Karpas-422 (cell line): ENCODE measurements at regions not wholly inside any gene's neighbourhood (a gene's known extent, or its start where the extent isn't known, plus 50 kb on each side); places are given as distances from the start of the nearest gene placed in this dataset.

Source experiments
- DNase-seq: peaks from one replicate; pipeline ENCODE4 v3.0.0-alpha.2; 2015
- H2AFZ ChIP-seq: fragments of 200-600 bp; sonication (generic); 2 replicates; pipeline ENCODE4 v1.6.1; 2014; ENCODE audit warnings: antibody characterized with exemption, low read length, mixed read lengths
- H3K27ac ChIP-seq: fragments of 200-600 bp; sonication (generic); 2 replicates; pipeline ENCODE4 v1.5.1; 2014; ENCODE audit warnings: mild to moderate bottlenecking, low read length, moderate library complexity
- H3K27me3 ChIP-seq: fragments of 200-600 bp; sonication (generic); 2 replicates; pipeline ENCODE4 v1.6.1; 2014; ENCODE audit warnings: low read length, mixed read lengths
- H3K36me3 ChIP-seq: fragments of 200-600 bp; sonication (generic); 2 replicates; pipeline ENCODE4 v1.6.1; 2014; ENCODE audit warnings: low read length, mixed read lengths; ENCODE audit not compliant: insufficient read depth
- H3K4me1 ChIP-seq: fragments of 200-600 bp; sonication (generic); 2 replicates; pipeline ENCODE4 v1.6.1; 2014; ENCODE audit warnings: mild to moderate bottlenecking, low read length, mixed read lengths
- H3K4me2 ChIP-seq: fragments of 200-600 bp; sonication (generic); 2 replicates; pipeline ENCODE4 v1.6.1; 2014; ENCODE audit warnings: low read length, low read depth, mild to moderate bottlenecking; ENCODE audit not compliant: poor library complexity, severe bottlenecking
- H3K4me3 ChIP-seq: fragments of 200-600 bp; sonication (generic); 2 replicates; pipeline ENCODE4 v1.5.1; 2014; ENCODE audit warnings: mild to moderate bottlenecking, antibody characterized with exemption, low read length, mixed read lengths
- H3K79me2 ChIP-seq: fragments of 200-600 bp; sonication (generic); 2 replicates; pipeline ENCODE4 v1.6.1; 2014; ENCODE audit warnings: mild to moderate bottlenecking, low read length, mixed read lengths
- H3K9ac ChIP-seq: fragments of 200-600 bp; sonication (generic); 2 replicates; pipeline ENCODE4 v1.6.0; 2014; ENCODE audit warnings: low read length
- H3K9me2 ChIP-seq: fragments of 200-600 bp; sonication (generic), shearing (Covaris generic); replicated peaks from 2 replicates; pipeline ENCODE4 v1.6.0; 2014; ENCODE audit warnings: mild to moderate bottlenecking, low read length, moderate library complexity; ENCODE audit not compliant: insufficient read depth
- H3K9me3 ChIP-seq: fragments of 300-700, 200-600 bp; sonication (generic); 2 replicates; pipeline ENCODE4 v1.6.1; 2014; ENCODE audit warnings: low read length, mixed read lengths
- H4K20me1 ChIP-seq: fragments of 200-600 bp; sonication (generic); 2 replicates; pipeline ENCODE4 v1.6.1; 2014; ENCODE audit warnings: mild to moderate bottlenecking, antibody characterized with exemption, low read length, low read depth; ENCODE audit not compliant: insufficient read depth

DNA sequence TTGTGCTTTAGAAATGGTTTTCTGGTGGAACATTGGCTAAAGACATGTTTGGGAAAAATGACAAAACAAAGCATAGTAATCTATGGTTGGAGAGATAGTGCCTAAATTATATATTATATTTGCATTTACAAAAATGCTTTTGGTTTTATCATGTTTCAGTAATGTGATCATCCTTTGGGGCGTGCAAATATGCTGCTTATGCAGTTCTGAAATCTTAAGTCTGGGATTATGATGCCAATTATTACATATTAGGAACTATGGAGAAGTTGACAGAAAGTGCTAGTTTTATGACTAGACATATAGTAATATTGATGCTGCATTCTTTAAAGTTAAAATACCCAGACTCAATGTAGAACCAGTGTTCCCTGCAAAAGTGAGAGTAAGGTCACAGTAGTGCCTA is 655.0 kb downstream of the METTL15 start:
- Histone ChIP-seq H3K4me1 (no peaks in the 10 kb centered on the region), H3K27me3 (no peaks in the 10 kb centered on the region)
- no peak for DNase-seq

GRCh38 chr11:28760676-28761390 is 652.6 kb downstream of the METTL15 start:
- H3K4me2 ChIP-seq: no peak overlapping the region
- no peaks in the 10 kb centered on the region for H3K9me2 ChIP-seq
- no peaks in the 10 kb centered on the region for H3K27me3 ChIP-seq
- no peak overlapping the region for H2AFZ ChIP-seq
- no peaks in the 10 kb centered on the region for H4K20me1 ChIP-seq
- DNase-seq: no peak
- H3K4me1 ChIP-seq: no peaks in the 10 kb centered on the region
- H3K4me3 ChIP-seq: no peak overlapping the region
- no peak overlapping the region for H3K27ac ChIP-seq
- no peaks in the 10 kb centered on the region for H3K36me3 ChIP-seq
- no peaks in the 10 kb centered on the region for H3K9me3 ChIP-seq
- no peaks in the 10 kb centered on the region for H3K79me2 ChIP-seq
- H3K9ac ChIP-seq: no peak overlapping the region

More for the DNA sequence above, 655.0 kb downstream of the METTL15 start:
- Histone ChIP-seq H2AFZ (no peak overlapping the region), H3K4me3 (no peak overlapping the region), H3K36me3 (no peaks in the 10 kb centered on the region), H3K27ac (no peak overlapping the region), H4K20me1 (no peaks in the 10 kb centered on the region), H3K79me2 (no peaks in the 10 kb centered on the region), H3K9me3 (no peaks in the 10 kb centered on the region), H3K9ac (no peak overlapping the region), H3K4me2 (no peak overlapping the region), H3K9me2 (no peaks in the 10 kb centered on the region)

DNA sequence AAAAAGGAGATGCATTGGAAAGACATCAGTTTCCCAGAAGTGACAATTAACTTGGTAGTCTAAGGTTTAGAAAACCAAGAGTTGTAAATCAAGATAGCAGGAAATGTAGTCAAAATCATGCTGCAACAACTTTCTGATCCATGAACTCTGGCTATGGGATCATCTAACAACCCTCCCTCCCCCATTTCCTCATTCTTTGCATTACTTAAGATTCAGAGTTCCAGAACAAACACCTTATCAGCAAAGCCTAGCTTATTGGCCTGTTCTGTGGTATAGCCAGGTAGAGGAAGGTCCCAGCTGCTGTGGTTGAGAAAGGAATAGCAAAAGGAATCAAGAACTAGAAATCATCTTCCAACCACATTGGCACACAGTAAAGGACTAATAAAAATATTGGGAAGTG is 651.1 kb downstream of the METTL15 start:
- Histone ChIP-seq H3K4me1 (no peaks in the 10 kb centered on the region), H4K20me1 (no peaks in the 10 kb centered on the region), H3K4me2 (no peak overlapping the region), H3K9ac (no peak overlapping the region), H3K9me3 (no peaks in the 10 kb centered on the region), H3K79me2 (no peaks in the 10 kb centered on the region), H3K9me2 (no peaks in the 10 kb centered on the region), H3K27me3 (no peaks in the 10 kb centered on the region), H3K36me3 (no peaks in the 10 kb centered on the region), H3K4me3 (no peak overlapping the region), H3K27ac (no peak overlapping the region), H2AFZ (no peak overlapping the region)
- DNase-seq: no peak

GRCh38 chr11:28757725-28758515 is 649.7 kb downstream of the METTL15 start:
- no peaks in the 10 kb centered on the region for H3K9me2 ChIP-seq
- H3K4me3 ChIP-seq: no peak overlapping the region
- no peaks in the 10 kb centered on the region for H4K20me1 ChIP-seq
- H3K27me3 ChIP-seq: no peaks in the 10 kb centered on the region
- H3K79me2 ChIP-seq: no peaks in the 10 kb centered on the region
- no peaks in the 10 kb centered on the region for H3K4me1 ChIP-seq
- H3K27ac ChIP-seq: no peak overlapping the region
- H3K9ac ChIP-seq: no peak overlapping the region
- H2AFZ ChIP-seq: no peak overlapping the region
- no peaks in the 10 kb centered on the region for H3K9me3 ChIP-seq
- H3K4me2 ChIP-seq: no peak overlapping the region
- DNase-seq: no peak
- H3K36me3 ChIP-seq: no peaks in the 10 kb centered on the region

- H4K20me1 ChIP-seq: no peaks in the 10 kb centered on the region
- H3K9me2 ChIP-seq: no peaks in the 10 kb centered on the region
- H3K27ac ChIP-seq: no peak overlapping the region
- no peaks in the 10 kb centered on the region for H3K79me2 ChIP-seq
- no peak overlapping the region for H3K4me3 ChIP-seq
- no peaks in the 10 kb centered on the region for H3K4me1 ChIP-seq
- H3K9ac ChIP-seq: no peak overlapping the region
- no peak overlapping the region for H3K4me2 ChIP-seq
- H3K27me3 ChIP-seq: no peaks in the 10 kb centered on the region
- no peaks in the 10 kb centered on the region for H3K9me3 ChIP-seq
- DNase-seq: no peak
- H3K36me3 ChIP-seq: no peaks in the 10 kb centered on the region
- no peak overlapping the region for H2AFZ ChIP-seq
Measured at GRCh38 chr11:28756977-28757376, 648.8 kb downstream of the METTL15 start.

GRCh38 chr11:28743061-28743550 is 634.9 kb downstream of the METTL15 start:
- Histone ChIP-seq H3K79me2 (no peaks in the 10 kb centered on the region), H3K9me3 (no peaks in the 10 kb centered on the region), H3K4me3 (no peak overlapping the region), H3K36me3 (no peaks in the 10 kb centered on the region), H3K9ac (no peak overlapping the region), H3K27me3 (no peaks in the 10 kb centered on the region), H4K20me1 (no peaks in the 10 kb centered on the region), H3K4me1 (no peaks in the 10 kb centered on the region), H3K9me2 (no peaks in the 10 kb centered on the region), H3K4me2 (no peak overlapping the region), H2AFZ (no peak overlapping the region), H3K27ac (no peak overlapping the region)
- DNase-seq: no peak

GRCh38 chr11:28739489-28740280 is 631.5 kb downstream of the METTL15 start:
- H3K4me2 ChIP-seq: no peak overlapping the region
- H3K9ac ChIP-seq: no peak overlapping the region
- H3K9me2 ChIP-seq: no peaks in the 10 kb centered on the region
- H3K79me2 ChIP-seq: no peaks in the 10 kb centered on the region
- no peak overlapping the region for H3K27ac ChIP-seq
- H3K27me3 ChIP-seq: no peaks in the 10 kb centered on the region
- no peaks in the 10 kb centered on the region for H3K36me3 ChIP-seq
- no peak overlapping the region for H3K4me3 ChIP-seq
- no peaks in the 10 kb centered on the region for H4K20me1 ChIP-seq
- H3K9me3 ChIP-seq: no peaks in the 10 kb centered on the region
- H3K4me1 ChIP-seq: no peaks in the 10 kb centered on the region
- H2AFZ ChIP-seq: no peak overlapping the region
- DNase-seq: no peak

GRCh38 chr11:28738549-28738948 is 630.4 kb downstream of the METTL15 start:
- no peaks in the 10 kb centered on the region for H4K20me1 ChIP-seq
- H3K36me3 ChIP-seq: no peaks in the 10 kb centered on the region
- no peak for DNase-seq
- no peaks in the 10 kb centered on the region for H3K9me3 ChIP-seq
- H3K9me2 ChIP-seq: no peaks in the 10 kb centered on the region
- H3K4me2 ChIP-seq: no peak overlapping the region
- H3K4me3 ChIP-seq: no peak overlapping the region
- no peak overlapping the region for H3K9ac ChIP-seq
- no peaks in the 10 kb centered on the region for H3K4me1 ChIP-seq
- H3K27ac ChIP-seq: no peak overlapping the region
- H3K79me2 ChIP-seq: no peaks in the 10 kb centered on the region
- no peak overlapping the region for H2AFZ ChIP-seq
- H3K27me3 ChIP-seq: no peaks in the 10 kb centered on the region
